CD4-positive, alpha-beta T cell (primary cell): ENCODE measurements at regions not wholly inside any gene's neighbourhood (a gene's known extent, or its start where the extent isn't known, plus 50 kb on each side); places are given as distances from the start of the nearest gene placed in this dataset.

Experiments
- ATAC-seq: fragments of 200-7000 bp; cut with Tn5 transposase; one replicate; pipeline ENCODE4 v1.10.0; 2022; ENCODE audit warnings: mild to moderate bottlenecking; ENCODE audit not compliant: poor library complexity
- CTCF ChIA-PET: fragments of 350-600 bp; sonication (Branson Sonifier 250); formaldehyde crosslinking; loops from one replicate; lab custom pipeline; 2021; ENCODE audit warnings: antibody characterized with exemption, inconsistent platforms; lab: Charles Lee
- POLR2A ChIA-PET: fragments of 350-600 bp; sonication (Branson Sonifier 250); formaldehyde crosslinking; loops from one replicate; lab custom pipeline; 2021; ENCODE audit warnings: antibody characterized with exemption, inconsistent platforms; lab: Charles Lee
- DNase-seq, 14 experiments: peaks; one replicate each; pipeline ENCODE4 v3.0.0-alpha.2; 2013 to 2020; ENCODE audit warnings: mixed read lengths in 2 of 14
- H3K27ac ChIP-seq, 2 donors: one replicate each; pipeline versions ENCODE4 v1.5.1 to v1.7.0; 2013; ENCODE audit warnings: low read length in 2 of 2, low read depth in 1 of 2, mild to moderate bottlenecking in 1 of 2
- H3K27me3 ChIP-seq, 2 experiments: 1 replicate in 1 of 2; 2 replicates in 1 of 2; pipeline versions ENCODE4 v1.6.1 to v1.7.0; 2013; ENCODE audit warnings: low read length in 2 of 2, control low read depth in 1 of 2, mild to moderate bottlenecking in 1 of 2, moderate library complexity in 1 of 2; ENCODE audit not compliant: insufficient read depth in 2 of 2, control insufficient read depth in 1 of 2
- H3K36me3 ChIP-seq: one replicate; pipeline ENCODE4 v1.6.1; 2013; ENCODE audit warnings: low read length, control low read depth; ENCODE audit not compliant: insufficient read depth
- H3K4me1 ChIP-seq: one replicate; pipeline ENCODE4 v1.6.1; 2013; ENCODE audit warnings: low read length, control low read depth; ENCODE audit not compliant: insufficient read depth
- H3K4me3 ChIP-seq: one replicate; pipeline ENCODE4 v1.5.1; 2013; ENCODE audit warnings: mild to moderate bottlenecking, low read length, moderate library complexity
- H3K9me3 ChIP-seq, 2 experiments: 1 replicate in 1 of 2; 2 replicates in 1 of 2; pipeline versions ENCODE4 v1.6.1 to v1.7.0; 2013; ENCODE audit warnings: low read length in 2 of 2, mild to moderate bottlenecking in 2 of 2, control low read depth in 1 of 2, moderate library complexity in 1 of 2; ENCODE audit not compliant: control insufficient read depth in 1 of 2, insufficient read depth in 1 of 2
- H3K27ac Mint-ChIP-seq: one replicate; pipeline ENCODE4 v1.8.0; 2020; ENCODE audit warnings: mixed read lengths
- H3K27me3 Mint-ChIP-seq: one replicate; pipeline ENCODE4 v1.8.0; 2021; ENCODE audit warnings: mixed read lengths
- H3K36me3 Mint-ChIP-seq: one replicate; pipeline ENCODE4 v1.8.0; 2021; ENCODE audit warnings: low read depth, mixed read lengths
- H3K4me1 Mint-ChIP-seq: one replicate; pipeline ENCODE4 v1.8.0; 2021; ENCODE audit warnings: low read depth, mixed read lengths
- H3K4me3 Mint-ChIP-seq: one replicate; pipeline ENCODE4 v1.8.0; 2020; ENCODE audit warnings: mild to moderate bottlenecking, mixed read lengths
- H3K9me3 Mint-ChIP-seq: one replicate; pipeline ENCODE4 v1.8.0; 2020; ENCODE audit warnings: mixed read lengths
- intact Hi-C, 2 experiments: fragments of 100-400 bp; cut with DNase I in 1 of 2; cut with micrococcal nuclease in 1 of 2; formaldehyde crosslinking; loops; one replicate each; pipeline versions ENCODE4 v1.15.1 to v1.9.0; 2023 to 2025; cut with DNase I, micrococcal nuclease
- TF ChIP-seq, protein P1 (sequence below): fragments of 200-600 bp; IDR thresholded peaks from one replicate; pipeline ENCODE4 v1.8.0; 2022; ENCODE audit warnings: antibody characterized with exemption, mild to moderate bottlenecking

DNA sequence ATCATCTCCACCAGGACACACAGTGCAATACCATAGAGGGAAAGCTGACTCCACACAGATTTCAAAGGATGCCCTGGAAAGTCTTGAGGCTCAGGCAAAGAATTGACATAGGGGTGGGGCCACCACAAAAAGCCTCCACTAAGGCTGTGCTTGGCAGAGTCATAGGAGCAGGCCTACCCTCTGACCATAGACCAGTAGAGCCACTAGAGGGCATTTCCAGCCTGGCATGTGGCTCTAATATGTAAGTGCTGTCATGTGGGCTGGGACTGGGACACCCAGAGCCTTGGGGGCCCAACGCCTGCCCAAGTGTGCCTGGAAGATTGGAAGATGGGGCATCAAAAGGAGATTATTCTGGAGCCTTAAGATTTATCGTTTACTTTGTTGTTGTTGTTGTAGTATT lies 726.0 kb downstream of the DNAH5 start:
- Histone ChIP-seq H3K9me3 (peaks cover 0 to 8% of the 10 kb centered on the region in 2 experiments), H3K36me3 (no peaks in the 10 kb centered on the region), H3K4me3 (no peak overlapping the region), H3K4me1 (no peaks in the 10 kb centered on the region), H3K27ac (no peak overlapping the region), H3K27me3 (no peaks in the 10 kb centered on the region)
- H3K9me3 Mint-ChIP-seq: peaks cover 14% of the 10 kb centered on the region
- intact Hi-C loops: no loop called here
- H3K27me3 Mint-ChIP-seq: no peaks in the 10 kb centered on the region
- H3K4me1 Mint-ChIP-seq: no peaks in the 10 kb centered on the region
- ATAC-seq: no peak
- CTCF ChIA-PET: no interaction called here
- no peak overlapping the region for H3K4me3 Mint-ChIP-seq
- no peaks in the 10 kb centered on the region for H3K36me3 Mint-ChIP-seq
- no peak overlapping the region for H3K27ac Mint-ChIP-seq
- POLR2A ChIA-PET: no interaction called here
- TF ChIP-seq, protein P1, sequence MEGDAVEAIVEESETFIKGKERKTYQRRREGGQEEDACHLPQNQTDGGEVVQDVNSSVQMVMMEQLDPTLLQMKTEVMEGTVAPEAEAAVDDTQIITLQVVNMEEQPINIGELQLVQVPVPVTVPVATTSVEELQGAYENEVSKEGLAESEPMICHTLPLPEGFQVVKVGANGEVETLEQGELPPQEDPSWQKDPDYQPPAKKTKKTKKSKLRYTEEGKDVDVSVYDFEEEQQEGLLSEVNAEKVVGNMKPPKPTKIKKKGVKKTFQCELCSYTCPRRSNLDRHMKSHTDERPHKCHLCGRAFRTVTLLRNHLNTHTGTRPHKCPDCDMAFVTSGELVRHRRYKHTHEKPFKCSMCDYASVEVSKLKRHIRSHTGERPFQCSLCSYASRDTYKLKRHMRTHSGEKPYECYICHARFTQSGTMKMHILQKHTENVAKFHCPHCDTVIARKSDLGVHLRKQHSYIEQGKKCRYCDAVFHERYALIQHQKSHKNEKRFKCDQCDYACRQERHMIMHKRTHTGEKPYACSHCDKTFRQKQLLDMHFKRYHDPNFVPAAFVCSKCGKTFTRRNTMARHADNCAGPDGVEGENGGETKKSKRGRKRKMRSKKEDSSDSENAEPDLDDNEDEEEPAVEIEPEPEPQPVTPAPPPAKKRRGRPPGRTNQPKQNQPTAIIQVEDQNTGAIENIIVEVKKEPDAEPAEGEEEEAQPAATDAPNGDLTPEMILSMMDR: no peak
- DNase-seq: no peak

DNA sequence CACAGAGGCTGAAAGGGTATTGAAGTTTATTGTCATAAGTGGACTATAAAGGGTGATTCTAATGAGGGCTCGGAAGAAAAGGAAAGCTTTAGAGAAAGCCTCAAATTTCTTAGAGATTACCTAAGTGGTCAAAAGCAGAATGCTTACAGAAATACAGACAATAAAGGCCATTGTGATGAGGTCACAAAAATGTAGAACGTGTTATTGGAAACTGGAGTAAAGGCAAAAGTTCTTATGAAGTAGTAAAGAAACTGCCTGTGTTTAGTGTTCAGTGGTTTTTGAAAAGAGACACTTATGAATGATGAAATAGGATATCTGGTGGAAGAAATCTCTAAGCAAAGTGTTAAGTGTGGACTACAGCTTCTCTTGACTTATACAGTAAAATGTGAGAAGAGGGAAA lies 726.9 kb downstream of the DNAH5 start:
- Histone ChIP-seq H3K4me1 (no peaks in the 10 kb centered on the region), H3K9me3 (peaks cover 0 to 8% of the 10 kb centered on the region in 2 experiments), H3K27ac (no peak overlapping the region), H3K4me3 (no peak overlapping the region), H3K27me3 (no peaks in the 10 kb centered on the region), H3K36me3 (no peaks in the 10 kb centered on the region)
- Mint-ChIP-seq H3K4me3 (no peak overlapping the region), H3K9me3 (peaks cover 12% of the 10 kb centered on the region), H3K27me3 (no peaks in the 10 kb centered on the region), H3K36me3 (no peaks in the 10 kb centered on the region), H3K4me1 (no peaks in the 10 kb centered on the region), H3K27ac (no peak overlapping the region)
- TF ChIP-seq, protein P1: no peak
- CTCF ChIA-PET: no interaction called here
- POLR2A ChIA-PET: no interaction called here
- intact Hi-C loops: no loop called here
- no peak for ATAC-seq
- DNase-seq: no peak

DNA sequence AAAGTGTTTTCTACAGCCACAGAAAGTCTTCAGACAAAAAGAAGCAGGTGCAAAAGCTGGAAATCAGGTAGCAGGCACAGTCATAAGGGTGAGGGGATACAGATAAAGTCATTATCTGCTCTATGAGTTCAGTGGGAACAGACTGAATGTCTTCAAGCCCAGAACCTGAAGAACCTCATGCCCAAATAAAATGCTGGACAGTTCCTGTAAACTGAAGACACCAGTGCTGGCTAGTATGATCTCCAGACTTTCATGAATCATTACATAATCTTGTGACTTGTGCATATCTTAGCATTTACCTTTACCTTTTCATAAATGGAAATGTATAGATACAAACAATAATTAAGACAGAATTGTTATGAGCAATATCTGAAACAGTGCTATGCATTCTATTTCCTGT lies 728.7 kb downstream of the DNAH5 start:
- DNase-seq: no peak
- H3K36me3 ChIP-seq: no peaks in the 10 kb centered on the region
- Mint-ChIP-seq H3K4me3 (no peak overlapping the region), H3K27me3 (no peaks in the 10 kb centered on the region), H3K9me3 (peaks cover 14% of the 10 kb centered on the region), H3K4me1 (no peaks in the 10 kb centered on the region), H3K36me3 (no peaks in the 10 kb centered on the region), H3K27ac (no peak overlapping the region)
- ATAC-seq: no peak
- H3K4me3 ChIP-seq: no peak overlapping the region
- intact Hi-C loops: no loop called here
- no peaks in the 10 kb centered on the region for H3K27me3 ChIP-seq
- POLR2A ChIA-PET: no interaction called here
- TF ChIP-seq, protein P1: no peak
- no peaks in the 10 kb centered on the region for H3K4me1 ChIP-seq
- peaks cover 0 to 8% of the 10 kb centered on the region in 2 experiments for H3K9me3 ChIP-seq
- H3K27ac ChIP-seq: no peak overlapping the region
- CTCF ChIA-PET: no interaction called here
